ENCODE measurements at regions not wholly inside any gene's neighbourhood (a gene's known extent, or its start where the extent isn't known, plus 50 kb on each side); places are given as distances from the start of the nearest gene placed in this dataset.

GRCh38 chr6:104229057-104229456 is 630.7 kb downstream of the HACE1 start:
- 34% methylated on average over 3 of the region's 3 CpGs for WGBS
- no peaks in the 10 kb centered on the region for H3K36me3 ChIP-seq (ENCODE audit: control insufficient read depth in 4 of 4, insufficient read depth in 3 of 4, low read depth in 1 of 4, low read length in 3 of 4)
- no peak overlapping the region for H3K9ac ChIP-seq (ENCODE audit: low read depth in 1 of 2, low read length in 2 of 2)
- H3K27ac ChIP-seq (ENCODE audit: low read depth in 1 of 2, low read length in 2 of 2), result no peak overlapping the region
- H3K9me3 ChIP-seq (ENCODE audit: control insufficient read depth in 4 of 4, low read length in 3 of 4), result no peaks in the 10 kb centered on the region
- H3K4me3 ChIP-seq (ENCODE audit: low read depth in 1 of 3, low read length in 3 of 3), result no peak overlapping the region
- TF ChIP-seq FOXA1 (IDR thresholded peaks at IDR 0.05) (peak; percentile 97), RAD21 (IDR thresholded peaks at IDR 0.05) (peak; percentile 26 to 42), HNF4G (IDR thresholded peaks at IDR 0.05) (peak; percentile 13), YY1 (IDR thresholded peaks at IDR 0.05) (peak; percentile 41), CTCF (IDR thresholded peaks at IDR 0.05; ENCODE audit: low read depth, low read length, missing input control) (no peak), RXRA (IDR thresholded peaks at IDR 0.05) (peak; percentile 68 to 69), NR2F2 (IDR thresholded peaks at IDR 0.05) (peak; percentile 30), HNF4A (conservative IDR thresholded peaks at IDR 0.05) (peak; percentile 74 to 78), FOXA2 (IDR thresholded peaks at IDR 0.05) (peak; percentile 99), ZBTB33 (IDR thresholded peaks at IDR 0.05) (no peak), JUND (IDR thresholded peaks at IDR 0.05) (no peak), ATF3 (IDR thresholded peaks at IDR 0.05) (no peak), SP1 (IDR thresholded peaks at IDR 0.05) (peak; percentile 81)
- TF ChIP-seq, protein P1, sequence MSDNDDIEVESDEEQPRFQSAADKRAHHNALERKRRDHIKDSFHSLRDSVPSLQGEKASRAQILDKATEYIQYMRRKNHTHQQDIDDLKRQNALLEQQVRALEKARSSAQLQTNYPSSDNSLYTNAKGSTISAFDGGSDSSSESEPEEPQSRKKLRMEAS (IDR thresholded peaks at IDR 0.05), result peak; percentile 12
- peaks cover 0 to 26% (median 19%) of the 10 kb centered on the region in 4 donors for H3K4me1 ChIP-seq (ENCODE audit: control insufficient read depth in 4 of 4, insufficient read depth in 4 of 4, low read length in 3 of 4)
- DNase-seq (ENCODE audit: low spot score), result no peak
- H3K27me3 ChIP-seq (ENCODE audit: control insufficient read depth in 4 of 4, insufficient read depth in 4 of 4, low read length in 3 of 4), result no peaks in the 10 kb centered on the region

DNA sequence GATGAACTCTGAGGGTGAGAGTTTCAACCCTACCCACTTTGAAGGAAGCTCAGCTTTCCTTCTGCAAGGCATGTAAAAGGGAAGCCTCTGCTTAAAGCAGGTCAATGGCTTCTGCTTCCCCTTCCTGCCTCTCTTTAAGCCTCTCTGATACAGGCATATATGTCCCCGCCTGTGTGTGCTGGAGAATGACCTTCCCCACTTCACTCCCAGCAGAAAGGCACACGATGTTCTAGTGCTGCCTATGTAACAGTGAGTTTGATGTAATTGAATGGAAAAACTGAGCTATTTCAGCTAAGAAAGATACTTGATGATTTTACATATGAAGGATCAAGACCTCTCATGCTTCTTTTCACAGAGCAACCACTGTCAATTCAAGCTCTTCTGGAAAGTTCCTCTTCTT is 632.2 kb downstream of the HACE1 start:
- no peak for TF ChIP-seq ZBTB33 (IDR thresholded peaks at IDR 0.05)
- no peak for TF ChIP-seq EGR1 (IDR thresholded peaks at IDR 0.05; ENCODE audit: low read depth in 2 of 2)
- TF ChIP-seq JUND (IDR thresholded peaks at IDR 0.05), result no peak
- peak in 1 of 2 donors; percentile 3 for TF ChIP-seq RXRA (IDR thresholded peaks at IDR 0.05)
- no peak for TF ChIP-seq CTCF (IDR thresholded peaks at IDR 0.05; ENCODE audit: low read depth, low read length, missing input control)
- no peak for TF ChIP-seq YY1 (IDR thresholded peaks at IDR 0.05)
- TF ChIP-seq SP1 (IDR thresholded peaks at IDR 0.05), result peak; percentile 54
- WGBS, result 33% methylated on average over 2 of the region's 2 CpGs
- H3K4me3 ChIP-seq (ENCODE audit: low read depth in 1 of 3, low read length in 3 of 3), result no peak overlapping the region
- no peak overlapping the region for H3K27ac ChIP-seq (ENCODE audit: low read depth in 1 of 2, low read length in 2 of 2)
- H3K36me3 ChIP-seq (ENCODE audit: control insufficient read depth in 4 of 4, insufficient read depth in 3 of 4, low read depth in 1 of 4, low read length in 3 of 4), result no peaks in the 10 kb centered on the region
- no peak overlapping the region for H3K9ac ChIP-seq (ENCODE audit: low read depth in 1 of 2, low read length in 2 of 2)
- H3K27me3 ChIP-seq (ENCODE audit: control insufficient read depth in 4 of 4, insufficient read depth in 4 of 4, low read length in 3 of 4), result no peaks in the 10 kb centered on the region
- H3K9me3 ChIP-seq (ENCODE audit: control insufficient read depth in 4 of 4, low read length in 3 of 4), result no peaks in the 10 kb centered on the region
- no peak for DNase-seq (ENCODE audit: low spot score)
- peaks cover 0 to 26% (median 19%) of the 10 kb centered on the region in 4 donors for H3K4me1 ChIP-seq (ENCODE audit: control insufficient read depth in 4 of 4, insufficient read depth in 4 of 4, low read length in 3 of 4)

Data from liver (tissue), 8 donors.